Endothelial cell of umbilical vein (primary cell): ENCODE measurements at regions not wholly inside any gene's neighbourhood (a gene's known extent, or its start where the extent isn't known, plus 50 kb on each side); places are given as distances from the start of the nearest gene placed in this dataset.

Experiments used
- CTCF ChIP-seq, 2 donors: IDR thresholded peaks; 1 replicate in 1 of 2; 2 replicates in 1 of 2; pipeline ENCODE4 v1.5.1; 2011; ENCODE audit warnings: low read length in 2 of 2, mild to moderate bottlenecking in 2 of 2, moderate library complexity in 2 of 2, control low read depth in 1 of 2, inconsistent platforms in 1 of 2, low read depth in 1 of 2; ENCODE audit not compliant: insufficient read depth in 1 of 2; ENCODE audit errors: extremely low read depth in 1 of 2
- MAX ChIP-seq: IDR thresholded peaks from 2 replicates; pipeline ENCODE4 v1.6.1; 2011; ENCODE audit not compliant: insufficient read depth, insufficient read length
- POLR2A ChIP-seq: IDR thresholded peaks from 2 replicates; pipeline ENCODE4 v1.6.1; 2012; ENCODE audit warnings: low read depth, mild to moderate bottlenecking, control low read depth, low read length

- TF ChIP-seq POLR2A = no peak
- TF ChIP-seq CTCF (IDR thresholded peaks at IDR 0.05; ENCODE audit: extremely low read depth in 1 of 2, insufficient read depth in 1 of 2, low read depth in 1 of 2, low read length in 2 of 2) = no peak
- no peak for TF ChIP-seq MAX
Observed at GRCh38 chr19:14325863-14326262, 55.4 kb upstream of the ADGRE5 start.
